ENCODE measurements at regions not wholly inside any gene's neighbourhood (a gene's known extent, or its start where the extent isn't known, plus 50 kb on each side); places are given as distances from the start of the nearest gene placed in this dataset.

GRCh38 chr1:204806943-204807687, 63.5 kb upstream of the NFASC start (continued):
- no peak for TF ChIP-seq FOXP4 (CRISPR knock-in tag; IDR thresholded peaks at IDR 0.05; ENCODE audit: borderline replicate concordance)
- no peak for TF ChIP-seq POLR2AphosphoS2 (IDR thresholded peaks at IDR 0.05; ENCODE audit: low read length)
- no peak for TF ChIP-seq ATF6 (CRISPR knock-in tag; IDR thresholded peaks at IDR 0.05)
- TF ChIP-seq ZFP30 (CRISPR knock-in tag; IDR thresholded peaks at IDR 0.05; ENCODE audit: borderline replicate concordance), result no peak
- no peak for TF ChIP-seq BCLAF1 (IDR thresholded peaks at IDR 0.05; ENCODE audit: borderline replicate concordance in 1 of 2, control insufficient read depth in 1 of 2, low read depth in 2 of 2, low read length in 1 of 2)
- peak; percentile 58 to 87; a peak in 3 of 4 replicates for TF ChIP-seq TEAD1 (CRISPR knock-in tag; IDR thresholded peaks at IDR 0.05)
- TF ChIP-seq ZNF518B (CRISPR knock-in tag; IDR thresholded peaks at IDR 0.05), result no peak
- TF ChIP-seq HDAC3 (IDR thresholded peaks at IDR 0.05; ENCODE audit: borderline replicate concordance, partially characterized antibody), result no peak
- no peak for TF ChIP-seq POLR2A (conservative IDR thresholded peaks at IDR 0.05)
- TF ChIP-seq ZNF239 (CRISPR knock-in tag; IDR thresholded peaks at IDR 0.05), result no peak
- TF ChIP-seq GABPB2 (CRISPR knock-in tag; conservative IDR thresholded peaks at IDR 0.05), result no peak
- TF ChIP-seq DIDO1 (tag; IDR thresholded peaks at IDR 0.05; ENCODE audit: low read depth), result no peak
- TF ChIP-seq ESRRA (IDR thresholded peaks at IDR 0.05; ENCODE audit: borderline replicate concordance, low read depth), result peak; percentile 79; the same call in 1 of the 2 replicates
- no peak for TF ChIP-seq ZNF324 (CRISPR knock-in tag; IDR thresholded peaks at IDR 0.05)
